GM19023 (cell line): ENCODE measurements at regions not wholly inside any gene's neighbourhood (a gene's known extent, or its start where the extent isn't known, plus 50 kb on each side); places are given as distances from the start of the nearest gene placed in this dataset.

Source experiments
- ATAC-seq: cut with Tn5 transposase; IDR thresholded peaks from one replicate; pipeline ENCODE4 v1.9.1; 2021; ENCODE audit warnings: mild to moderate bottlenecking, moderate library complexity; ENCODE audit not compliant: unreplicated experiment

DNA sequence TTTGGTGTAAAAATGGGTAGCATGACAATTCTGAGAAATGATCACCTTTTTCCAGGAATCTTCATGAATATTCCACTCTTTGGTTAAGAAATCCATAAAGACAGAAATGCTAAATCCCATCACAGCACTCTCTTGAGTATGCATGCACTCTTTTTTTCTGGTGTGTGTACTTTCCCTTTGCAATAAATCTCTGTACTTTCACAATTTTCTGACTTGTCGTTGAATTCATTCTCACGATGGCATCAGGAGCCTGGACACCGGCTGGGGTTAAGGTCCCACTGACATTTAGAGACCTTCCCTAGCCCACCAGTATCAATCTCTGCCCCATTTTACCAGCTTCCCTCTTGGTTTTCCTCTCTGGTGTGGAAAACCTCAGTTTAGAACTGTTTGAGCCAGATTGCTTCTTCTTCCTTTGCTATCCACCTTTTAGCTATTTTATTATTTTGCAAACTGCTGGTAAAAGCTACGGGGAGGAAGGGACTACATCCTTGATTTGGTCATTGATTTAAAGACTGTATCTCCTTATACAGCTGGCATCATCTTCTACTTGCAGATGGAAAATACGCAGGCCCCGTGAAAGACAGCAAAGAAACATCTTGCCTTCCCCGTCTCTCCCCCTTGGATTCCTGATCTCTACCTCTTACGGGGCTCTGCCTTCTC, 59.9 kb upstream of the ZFR start:
- no peak for ATAC-seq

GRCh38 chr5:32503261-32503660, 58.7 kb upstream of the ZFR start:
- ATAC-seq = no peak

DNA sequence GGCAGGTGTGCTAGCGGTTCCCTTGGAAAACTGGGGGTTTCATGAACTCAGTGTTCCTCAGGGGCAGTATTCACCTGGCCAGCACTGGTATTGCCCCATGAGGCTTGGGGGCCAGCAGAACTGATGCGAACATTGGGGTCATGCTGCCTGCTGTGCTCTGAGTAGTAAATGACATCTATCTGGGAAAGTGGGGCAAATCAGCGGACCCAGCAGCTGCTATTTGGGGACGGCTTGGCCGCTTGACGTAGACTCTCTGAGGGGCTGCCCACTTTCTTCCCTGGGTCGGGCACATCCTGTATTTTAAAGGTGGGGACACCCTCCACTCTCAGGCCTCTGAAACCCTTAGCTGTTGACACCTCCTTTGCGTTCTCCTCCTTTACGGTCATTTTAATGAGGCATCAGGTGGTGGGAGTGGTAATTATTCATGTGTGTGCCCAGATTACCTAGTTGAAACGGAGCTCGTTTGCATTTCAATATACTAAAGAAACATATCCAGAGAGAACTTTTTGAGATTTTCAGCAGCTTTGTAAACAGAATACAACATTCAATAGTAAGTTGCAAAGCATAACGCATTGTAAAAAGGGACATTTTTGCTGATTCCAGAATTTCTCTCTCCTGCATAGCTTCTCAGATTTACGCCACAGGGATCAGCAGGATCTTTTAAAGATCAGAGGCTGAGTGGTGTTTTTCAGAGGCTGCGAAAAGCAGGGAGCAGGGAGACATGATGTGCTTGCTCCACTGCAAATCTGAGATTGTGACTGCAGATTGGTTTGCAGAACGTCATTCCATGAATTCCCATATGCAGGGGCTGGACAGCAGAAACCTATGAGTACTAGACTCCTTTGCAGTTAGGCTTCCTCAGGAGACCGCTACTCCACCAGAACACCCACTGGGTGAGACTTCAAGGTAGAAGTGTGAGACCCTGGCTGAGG, 56.8 kb upstream of the ZFR start:
- ATAC-seq = no peak

DNA sequence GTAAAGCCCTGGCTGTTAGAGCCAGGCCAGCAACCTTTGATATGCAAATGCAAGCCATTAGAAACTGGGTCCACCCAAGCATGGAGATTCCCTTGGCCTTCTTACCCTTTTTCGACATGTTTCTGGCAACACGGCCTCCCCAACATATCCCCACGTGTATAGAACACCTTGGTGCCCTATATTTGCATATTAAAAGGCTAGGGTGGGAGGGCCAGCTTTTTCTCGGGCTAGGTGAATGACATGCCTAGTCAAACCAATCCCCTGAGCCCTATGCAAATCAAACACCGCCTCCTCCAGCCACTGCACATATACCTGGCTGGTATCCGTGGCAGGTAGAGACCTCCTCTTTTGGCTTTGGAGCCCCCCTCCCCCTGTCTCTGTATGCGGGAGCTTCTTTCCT, 55.6 kb upstream of the ZFR start:
- ATAC-seq = no peak

GRCh38 chr5:32499261-32499660, 54.7 kb upstream of the ZFR start:
- ATAC-seq = no peak

DNA sequence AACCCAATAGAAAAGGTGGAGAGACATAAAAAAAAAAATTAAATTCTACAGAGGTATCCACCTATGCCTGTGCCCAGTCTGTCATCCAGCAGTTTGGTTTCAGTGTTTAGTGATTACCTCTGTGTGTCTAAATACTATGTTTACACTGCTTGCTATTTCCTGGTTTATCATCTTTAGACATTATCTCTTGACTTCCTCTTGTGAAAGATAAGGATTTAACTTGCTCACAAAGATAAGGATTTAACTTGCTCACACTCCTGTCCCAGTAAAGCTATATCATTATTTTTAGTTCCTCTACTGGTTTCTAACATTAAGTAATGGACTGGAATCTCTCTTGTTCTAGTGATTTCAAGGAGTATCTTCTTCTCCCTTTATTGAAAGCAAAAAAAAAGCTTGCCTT, 53.9 kb upstream of the ZFR start:
- no peak for ATAC-seq

DNA sequence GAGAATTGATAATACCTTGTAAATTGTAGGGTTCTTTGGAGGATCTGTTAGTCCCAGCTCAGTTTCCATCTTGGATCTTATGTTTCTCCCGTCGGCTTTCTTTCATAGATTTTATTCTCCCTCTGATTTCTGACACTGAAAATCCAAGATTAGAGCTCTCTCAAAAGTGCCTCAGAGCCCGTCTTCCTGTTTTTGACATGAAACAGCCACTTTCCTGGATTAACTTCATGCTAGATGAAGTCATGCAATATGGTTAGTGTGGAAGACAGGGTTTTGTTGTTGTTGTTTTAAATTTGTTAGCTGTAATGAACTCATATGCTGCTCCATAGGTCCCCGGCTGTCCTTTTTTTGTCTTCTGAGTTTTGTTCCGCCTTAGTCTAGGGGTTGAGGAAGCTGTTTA, 51.6 kb upstream of the ZFR start:
- no peak for ATAC-seq

DNA sequence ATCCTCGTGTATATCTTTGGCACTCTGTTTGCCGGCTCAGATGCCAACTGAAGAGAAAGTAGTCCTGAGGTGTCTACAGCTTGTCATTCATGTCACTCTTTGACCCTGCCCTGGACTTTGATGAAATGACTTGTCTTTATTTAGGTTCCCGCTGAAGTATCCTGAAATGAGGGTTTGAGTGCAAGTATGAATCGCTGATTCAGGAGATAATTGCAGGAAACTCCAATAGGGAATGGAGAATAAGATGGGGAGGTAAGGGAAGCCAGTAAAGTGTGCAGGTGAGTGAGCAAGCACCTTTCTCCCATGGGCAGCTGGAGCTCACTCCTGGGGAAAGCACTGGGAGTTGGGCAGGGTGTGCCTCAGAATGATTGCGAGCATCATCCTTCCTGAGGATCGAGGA, 50.3 kb upstream of the ZFR start:
- no peak for ATAC-seq
